Cardiac fibroblast (primary cell): ENCODE measurements at regions not wholly inside any gene's neighbourhood (a gene's known extent, or its start where the extent isn't known, plus 50 kb on each side); places are given as distances from the start of the nearest gene placed in this dataset.

Experiments used
- DNase-seq, 2 donors: peaks; one replicate each; pipeline versions ENCODE4 v3.0.0 to v3.0.0-alpha.2; 2010; ENCODE audit warnings: low read depth in 2 of 2
- H3K4me3 ChIP-seq, 2 donors: replicated peaks in 1 of 2; 1 replicate in 1 of 2; 2 replicates in 1 of 2; pipeline ENCODE4 v1.5.1; 2011; ENCODE audit warnings: low read depth in 2 of 2, low read length in 2 of 2, mild to moderate bottlenecking in 2 of 2, moderate library complexity in 1 of 2
- CTCF ChIP-seq: IDR thresholded peaks from one replicate; pipeline ENCODE4 v1.5.1; 2011; ENCODE audit warnings: low read depth, mild to moderate bottlenecking, low read length, inconsistent platforms

- no peak overlapping the region for H3K4me3 ChIP-seq
- TF ChIP-seq CTCF: no peak
- DNase-seq: no peak
These were observed 669.3 kb downstream of the BCL11A start for GRCh38 chr2:59884166-59884565.

DNA sequence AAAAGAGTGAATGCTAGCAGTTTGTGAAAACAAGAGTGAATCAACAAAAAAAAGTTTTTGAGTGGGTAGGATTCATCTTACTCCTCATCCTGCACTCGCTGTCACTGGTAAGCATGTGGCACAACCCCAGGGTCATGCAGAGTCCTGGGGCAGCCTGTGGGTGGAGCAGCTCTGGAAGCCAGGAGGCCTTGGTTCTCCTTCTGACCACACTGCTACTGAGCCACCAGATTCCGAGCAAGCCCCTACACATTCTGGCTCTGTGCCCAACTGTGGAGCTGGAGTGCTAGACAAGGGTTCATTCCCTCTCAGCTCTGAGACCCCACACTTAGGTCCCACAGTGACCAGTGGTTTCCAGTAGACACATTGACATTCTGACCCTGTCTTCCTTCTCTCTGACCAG, 670.6 kb downstream of the BCL11A start:
- no peak for TF ChIP-seq CTCF
- no peak overlapping the region for H3K4me3 ChIP-seq
- no peak for DNase-seq

DNA sequence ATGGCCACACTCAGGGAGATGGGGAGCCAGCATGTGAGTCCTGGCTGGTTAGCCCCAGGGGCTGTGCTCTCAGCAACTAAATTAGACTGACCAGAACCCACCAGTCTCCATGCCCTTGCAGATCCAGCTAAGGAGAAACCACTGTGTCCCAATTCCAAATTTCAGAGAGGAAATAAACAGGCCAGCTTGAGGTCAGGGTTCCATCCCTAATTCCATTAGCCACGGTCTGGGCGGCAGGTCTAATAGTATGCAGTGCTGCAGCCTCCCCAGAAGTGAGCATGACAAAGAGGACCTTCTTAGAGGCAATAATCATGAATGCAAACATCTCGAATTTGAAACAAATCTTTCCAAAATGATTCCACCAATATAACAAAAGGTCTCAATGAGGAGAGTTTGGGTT, 671.2 kb downstream of the BCL11A start:
- no peak for DNase-seq
- H3K4me3 ChIP-seq: no peak overlapping the region
- no peak for TF ChIP-seq CTCF

GRCh38 chr2:59881218-59881617, 672.2 kb downstream of the BCL11A start:
- H3K4me3 ChIP-seq: no peak overlapping the region
- no peak for TF ChIP-seq CTCF
- no peak for DNase-seq

DNA sequence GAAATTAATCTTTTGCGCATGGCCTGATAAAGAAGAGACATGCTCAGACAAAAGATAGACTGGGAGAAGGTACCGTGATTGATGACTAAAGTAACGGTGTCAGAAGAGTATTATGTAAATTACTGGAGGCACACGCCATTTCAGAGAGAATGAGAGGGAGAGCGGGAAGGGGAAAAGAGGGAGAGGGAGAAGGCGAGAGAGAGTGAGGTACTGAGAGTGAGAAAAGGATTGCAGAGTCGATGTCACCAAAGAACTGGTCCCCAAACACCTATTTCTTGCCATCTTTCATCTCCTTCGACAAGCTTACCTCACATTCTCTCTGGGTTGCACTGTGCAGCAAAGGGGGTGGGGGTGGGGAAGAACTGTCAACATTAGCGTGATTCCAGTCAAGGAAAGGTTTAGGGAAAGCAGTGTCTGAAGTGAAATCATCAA, 673.7 kb downstream of the BCL11A start:
- TF ChIP-seq CTCF: no peak
- no peak for DNase-seq
- no peak overlapping the region for H3K4me3 ChIP-seq

GRCh38 chr2:59875836-59876235, 677.6 kb downstream of the BCL11A start:
- TF ChIP-seq CTCF: no peak
- H3K4me3 ChIP-seq: no peak overlapping the region
- no peak for DNase-seq

- H3K4me3 ChIP-seq: no peak overlapping the region
- no peak for TF ChIP-seq CTCF
- no peak for DNase-seq
These were observed 678.3 kb downstream of the BCL11A start for GRCh38 chr2:59874971-59875755.
